GM19035 (cell line): ENCODE measurements at regions not wholly inside any gene's neighbourhood (a gene's known extent, or its start where the extent isn't known, plus 50 kb on each side); places are given as distances from the start of the nearest gene placed in this dataset.

Experiments used
- ATAC-seq: cut with Tn5 transposase; IDR thresholded peaks from one replicate; pipeline ENCODE4 v1.9.1; 2021; ENCODE audit not compliant: unreplicated experiment

GRCh38 chr5:39850291-39850690 lies 425.5 kb upstream of the DAB2 start:
- no peak for ATAC-seq

DNA sequence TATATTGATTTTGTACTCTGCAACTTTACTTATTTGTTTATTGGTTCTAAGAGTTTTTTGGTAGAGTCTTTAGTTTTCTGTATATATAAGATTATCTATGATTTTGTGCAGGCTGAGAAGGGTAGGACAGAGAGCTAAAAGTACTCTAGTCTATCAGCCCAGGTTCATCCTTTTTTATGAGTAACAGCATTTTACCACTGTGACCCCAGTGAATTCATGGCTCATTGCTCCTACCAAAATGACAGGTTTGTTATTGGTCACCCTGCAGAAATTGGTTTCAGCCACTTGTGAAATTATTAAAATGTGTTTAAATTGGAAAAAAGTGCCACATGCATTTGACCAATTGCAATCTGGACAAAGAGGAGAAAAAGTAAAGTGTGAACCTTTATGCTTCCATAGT lies 421.4 kb upstream of the DAB2 start:
- no peak for ATAC-seq

GRCh38 chr5:39843767-39844166 lies 419.0 kb upstream of the DAB2 start:
- ATAC-seq, result no peak

- ATAC-seq, result no peak
Observed at GRCh38 chr5:39835371-39835770, 410.6 kb upstream of the DAB2 start.

DNA sequence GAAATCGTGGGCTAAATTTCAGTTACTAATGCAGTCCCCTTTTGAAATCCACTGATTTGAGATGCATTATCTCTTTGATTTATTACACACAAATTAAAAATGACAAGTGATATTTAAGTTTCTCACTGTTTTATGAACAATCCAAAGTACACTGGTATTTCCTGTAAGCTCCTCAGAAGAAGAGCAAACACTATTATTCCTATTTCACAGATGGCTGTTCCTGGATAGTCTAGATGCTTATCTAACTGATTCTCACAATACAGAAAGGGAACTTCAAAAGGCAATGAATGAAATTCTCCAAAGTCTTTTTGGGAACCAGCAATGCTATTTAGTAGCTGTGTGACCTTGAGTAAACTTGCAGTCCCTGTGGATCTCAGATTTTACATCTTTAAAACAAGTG lies 404.7 kb upstream of the DAB2 start:
- no peak for ATAC-seq

- no peak for ATAC-seq
Observed at GRCh38 chr5:39826051-39826450, 401.3 kb upstream of the DAB2 start.

- ATAC-seq, result no peak
Observed at GRCh38 chr5:39825301-39825700, 400.5 kb upstream of the DAB2 start.

- no peak for ATAC-seq
Observed at GRCh38 chr5:39822020-39822419, 397.2 kb upstream of the DAB2 start.

DNA sequence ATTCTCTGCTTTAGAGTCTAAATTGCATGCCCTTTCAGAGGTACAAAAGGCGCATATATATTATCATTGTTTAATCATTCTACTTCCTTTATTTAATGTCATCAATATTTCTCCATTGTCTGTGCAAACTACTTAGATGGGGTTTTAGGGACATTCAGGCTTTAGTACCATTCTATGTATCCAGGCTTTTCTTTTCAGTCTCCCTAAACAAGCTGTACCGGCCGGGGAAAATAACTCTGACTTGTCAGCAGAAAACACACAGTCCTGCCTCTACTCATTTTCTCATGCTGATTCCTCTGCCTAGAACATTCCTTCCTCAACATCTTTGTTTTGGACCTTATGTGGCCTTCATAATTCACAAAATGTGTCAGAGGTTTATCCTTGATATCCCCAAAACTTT lies 392.1 kb upstream of the DAB2 start:
- no peak for ATAC-seq

- no peak for ATAC-seq
Observed at GRCh38 chr5:39816156-39816845, 391.5 kb upstream of the DAB2 start.

GRCh38 chr5:39815711-39816110 lies 390.9 kb upstream of the DAB2 start:
- no peak for ATAC-seq

- no peak for ATAC-seq
Observed at GRCh38 chr5:39811381-39811780, 386.6 kb upstream of the DAB2 start.

DNA sequence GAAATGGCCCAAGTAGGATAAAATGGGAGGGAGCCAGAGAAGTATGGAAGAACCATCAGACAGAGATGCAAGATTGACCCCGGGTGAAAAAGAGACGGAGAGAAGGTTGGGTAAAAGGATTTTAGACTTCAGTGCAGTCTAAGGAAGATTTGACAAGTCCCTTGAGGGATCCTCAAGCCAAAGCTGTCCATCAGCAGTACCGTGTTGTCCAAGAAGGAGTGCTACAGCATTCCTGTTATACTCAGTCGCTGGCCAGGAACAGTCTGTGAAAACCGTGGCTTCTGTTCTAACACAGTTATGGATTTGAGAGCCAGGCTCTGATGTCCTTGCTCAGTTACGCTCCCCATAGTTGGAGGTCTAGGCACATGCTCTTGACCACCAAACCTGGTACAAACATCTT lies 383.9 kb upstream of the DAB2 start:
- ATAC-seq, result no peak

DNA sequence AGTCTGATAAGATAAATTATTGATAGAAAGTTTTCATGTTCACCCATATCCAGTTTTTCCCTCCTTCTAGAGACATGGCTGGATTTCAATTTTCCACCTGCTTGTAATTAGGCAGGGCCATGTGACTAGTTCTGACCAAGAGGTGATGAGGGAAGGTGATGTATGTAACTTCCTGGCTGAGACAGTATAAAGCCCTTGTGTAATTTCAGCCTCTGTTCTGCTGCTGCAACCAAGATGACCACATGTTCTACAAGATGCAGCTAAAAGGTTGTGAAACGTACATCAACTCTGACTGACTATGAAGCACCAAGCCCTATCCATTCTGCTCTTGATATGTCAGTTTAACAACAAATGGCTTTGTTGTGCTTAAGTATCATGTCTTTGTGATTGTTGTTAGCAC lies 376.5 kb upstream of the DAB2 start:
- no peak for ATAC-seq

DNA sequence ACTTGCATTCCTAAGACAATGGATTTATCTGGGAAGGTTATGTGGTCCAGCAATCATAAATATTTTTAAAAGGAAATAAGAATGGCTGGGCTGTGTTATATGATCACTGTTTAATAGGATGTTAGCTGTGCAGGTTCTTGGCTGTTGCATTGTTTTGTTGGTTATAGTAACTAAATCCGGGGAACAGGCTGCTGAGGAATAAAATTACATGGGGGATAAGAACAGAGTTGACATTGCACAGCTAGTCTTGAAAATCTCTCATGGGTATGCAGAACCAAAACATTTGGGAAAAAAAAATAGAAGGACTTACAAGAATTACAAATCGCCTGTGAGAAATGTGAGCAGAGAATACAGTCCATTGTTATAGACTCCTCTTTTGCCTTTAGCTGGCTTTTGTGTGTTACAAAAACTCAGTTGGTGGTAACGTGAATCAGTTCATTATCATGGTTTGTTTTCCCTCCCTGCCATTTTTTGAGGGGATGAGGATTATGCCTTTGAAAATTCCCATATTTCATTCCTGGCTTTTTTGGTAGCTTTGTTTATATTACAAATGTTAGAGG lies 375.3 kb upstream of the DAB2 start:
- no peak for ATAC-seq

- ATAC-seq, result no peak
Observed at GRCh38 chr5:39799242-39799641, 374.5 kb upstream of the DAB2 start.

- no peak for ATAC-seq
Observed at GRCh38 chr5:39794513-39795210, 369.9 kb upstream of the DAB2 start.

DNA sequence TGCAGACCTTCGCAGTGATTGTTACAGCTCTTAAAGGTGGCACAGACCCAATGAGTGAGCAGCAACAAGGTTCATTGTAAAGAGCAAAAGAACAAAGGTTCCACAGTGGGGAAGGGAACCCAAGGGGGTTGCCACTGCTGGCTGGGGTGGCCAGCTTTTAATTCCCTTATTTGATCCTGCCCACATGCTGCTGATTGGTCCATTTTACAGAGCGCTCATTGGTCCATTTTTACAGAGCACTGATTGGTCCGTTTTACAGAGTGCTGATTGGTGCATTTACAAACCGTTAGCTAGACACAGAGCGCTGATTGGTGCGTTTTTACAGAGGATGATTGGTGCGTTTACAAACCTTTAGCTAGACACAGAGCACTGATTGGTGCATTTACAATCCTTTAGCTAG lies 360.6 kb upstream of the DAB2 start:
- ATAC-seq, result no peak

DNA sequence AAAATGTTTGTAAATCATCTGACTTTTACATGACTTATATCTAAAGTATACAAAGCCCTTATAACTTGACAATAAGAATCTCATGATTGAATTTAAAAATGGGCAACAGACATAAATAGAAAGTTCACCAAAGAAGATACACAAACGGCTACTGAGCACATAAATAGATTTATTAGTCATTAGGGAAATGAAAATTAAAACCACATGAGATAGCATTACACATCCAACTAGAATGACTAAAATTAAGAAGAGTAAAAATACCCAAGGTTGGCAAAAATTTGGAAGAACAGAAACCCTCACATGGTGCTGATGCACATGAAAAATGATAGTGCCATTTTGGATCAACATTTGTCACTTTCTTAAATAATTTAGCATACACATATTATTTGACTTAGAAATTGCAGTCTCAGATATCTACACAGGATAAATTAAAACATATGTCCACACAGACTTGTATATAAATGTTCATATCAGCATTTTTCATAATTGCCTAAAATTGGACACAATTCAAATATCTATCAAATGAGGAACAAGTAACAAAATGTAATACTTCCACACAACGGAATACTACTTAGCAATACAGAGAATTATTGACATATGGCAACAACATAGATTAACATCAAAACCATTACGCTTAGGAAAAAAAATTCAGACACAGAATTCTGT lies 359.1 kb upstream of the DAB2 start:
- no peak for ATAC-seq

DNA sequence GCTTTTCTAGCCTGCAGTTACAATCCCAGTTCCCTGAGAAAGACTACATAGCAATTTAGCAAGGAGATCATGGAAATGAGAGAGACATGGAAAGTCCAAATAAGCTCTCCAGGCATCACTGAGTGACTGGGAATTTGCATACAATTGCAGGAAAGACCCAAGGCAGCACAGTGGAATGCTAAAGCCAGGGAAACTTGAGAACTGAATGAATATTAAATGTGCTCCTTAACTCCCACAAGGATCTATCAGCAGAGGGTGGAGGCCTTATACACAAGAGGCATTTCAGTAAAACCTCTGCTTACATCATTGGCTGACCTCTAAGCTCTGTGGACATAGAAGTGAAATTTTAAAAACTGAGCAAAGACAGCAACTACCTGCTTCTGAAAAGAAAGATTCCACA lies 355.6 kb upstream of the DAB2 start:
- no peak for ATAC-seq

DNA sequence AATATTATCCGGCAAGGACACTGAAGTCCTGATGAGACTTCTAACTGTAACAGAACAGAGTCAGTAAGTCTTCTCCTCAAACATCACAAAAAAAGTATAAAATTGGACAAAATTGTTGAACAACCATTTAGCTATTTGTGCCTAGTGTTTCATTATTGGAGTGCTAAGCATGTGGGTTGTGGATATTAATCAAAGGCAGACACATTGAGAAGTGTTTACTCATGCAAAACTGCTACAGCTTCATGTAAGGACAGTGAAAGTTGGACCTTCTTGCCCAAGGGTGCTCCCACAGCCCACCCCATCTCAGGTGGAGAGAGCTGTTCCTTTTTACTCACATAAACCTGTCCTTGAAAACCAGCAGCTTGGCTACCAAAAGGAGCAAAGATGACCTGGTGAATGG lies 355.1 kb upstream of the DAB2 start:
- ATAC-seq, result no peak

DNA sequence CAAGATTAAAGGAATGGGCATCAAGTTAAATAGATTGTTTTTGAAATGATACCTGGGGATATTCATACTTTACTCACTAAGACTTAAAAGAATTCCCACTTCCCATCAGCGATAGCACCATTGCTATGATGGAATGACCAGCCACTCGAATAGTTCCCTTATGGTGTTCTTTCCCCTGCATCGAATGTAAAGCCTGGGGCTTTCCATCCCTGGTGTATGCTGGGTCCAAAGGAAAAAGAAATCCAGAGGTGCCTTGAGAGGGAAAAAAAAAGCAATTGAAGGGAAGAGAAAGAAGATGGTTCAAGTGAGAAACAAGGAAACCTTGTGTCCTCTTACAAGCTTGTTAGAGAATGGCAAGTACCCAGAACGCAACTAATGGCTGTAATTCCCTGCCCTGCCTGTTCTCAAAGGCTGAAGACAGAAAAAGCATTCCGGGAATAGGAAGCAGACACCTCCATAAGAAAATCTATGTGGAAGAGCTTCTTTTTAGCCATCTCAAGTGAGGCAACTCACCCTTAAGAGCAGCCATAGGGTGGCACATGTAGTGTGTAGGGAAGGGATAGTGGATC lies 351.1 kb upstream of the DAB2 start:
- no peak for ATAC-seq
